ENCODE measurements at regions not wholly inside any gene's neighbourhood (a gene's known extent, or its start where the extent isn't known, plus 50 kb on each side); places are given as distances from the start of the nearest gene placed in this dataset.

- TF ChIP-seq CTCF (conservative IDR thresholded peaks at IDR 0.05; ENCODE audit: low read length), result no peak
- DNase-seq (ENCODE audit: low read depth), result peak; percentile 25
- H3K4me3 ChIP-seq (ENCODE audit: low read length), result no peak overlapping the region
These were observed 99.8 kb upstream of the PRMT6 start for GRCh38 chr1:106956721-106957120.

- DNase-seq (ENCODE audit: low read depth), result no peak
These were observed 98.7 kb upstream of the PRMT6 start for GRCh38 chr1:106957795-106958194.

GRCh38 chr1:106960412-106960811 lies 96.1 kb upstream of the PRMT6 start:
- no peak for TF ChIP-seq CTCF (conservative IDR thresholded peaks at IDR 0.05; ENCODE audit: low read length)
- no peak overlapping the region for H3K4me3 ChIP-seq (ENCODE audit: low read length)
- DNase-seq (ENCODE audit: low read depth), result no peak

More at GRCh38 chr1:106957795-106958194, 98.7 kb upstream of the PRMT6 start:
- H3K4me3 ChIP-seq (ENCODE audit: low read length), result no peak overlapping the region
- TF ChIP-seq CTCF (conservative IDR thresholded peaks at IDR 0.05; ENCODE audit: low read length), result no peak

- no peak for TF ChIP-seq CTCF (conservative IDR thresholded peaks at IDR 0.05; ENCODE audit: low read length)
- DNase-seq (ENCODE audit: low read depth), result no peak
- H3K4me3 ChIP-seq (ENCODE audit: low read length), result no peak overlapping the region
These were observed 94.8 kb upstream of the PRMT6 start for GRCh38 chr1:106961646-106962045.

- H3K4me3 ChIP-seq (ENCODE audit: low read length), result no peak overlapping the region
- DNase-seq (ENCODE audit: low read depth), result peak; percentile 21
- no peak for TF ChIP-seq CTCF (conservative IDR thresholded peaks at IDR 0.05; ENCODE audit: low read length)
These were observed 93.9 kb upstream of the PRMT6 start for GRCh38 chr1:106962591-106962990.

- H3K4me3 ChIP-seq (ENCODE audit: low read length), result no peak overlapping the region
- no peak for TF ChIP-seq CTCF (conservative IDR thresholded peaks at IDR 0.05; ENCODE audit: low read length)
- no peak for DNase-seq (ENCODE audit: low read depth)
These were observed 92.0 kb upstream of the PRMT6 start for GRCh38 chr1:106964495-106964894.

GRCh38 chr1:106968644-106969043 lies 87.8 kb upstream of the PRMT6 start:
- TF ChIP-seq CTCF (conservative IDR thresholded peaks at IDR 0.05; ENCODE audit: low read length), result no peak
- no peak overlapping the region for H3K4me3 ChIP-seq (ENCODE audit: low read length)
- no peak for DNase-seq (ENCODE audit: low read depth)
